Lung (tissue), 11 donors: ENCODE measurements at regions not wholly inside any gene's neighbourhood (a gene's known extent, or its start where the extent isn't known, plus 50 kb on each side); places are given as distances from the start of the nearest gene placed in this dataset.

Source experiments
- ATAC-seq: fragments of 200-7000 bp; cut with Tn5 transposase; one replicate; pipeline ENCODE4 v1.9.1; 2020; ENCODE audit warnings: moderate number of reproducible peaks; ENCODE audit not compliant: insufficient read depth, low FRiP score
- DNase-seq, 3 donors: peaks; one replicate each; pipeline ENCODE4 v3.0.0-alpha.2; 2013 to 2017
- H3K27ac ChIP-seq, 2 donors: one replicate each; pipeline ENCODE4 v1.5.1; 2013; ENCODE audit warnings: mild to moderate bottlenecking in 2 of 2, moderate library complexity in 2 of 2, control low read depth in 1 of 2, inconsistent platforms in 1 of 2, low read depth in 1 of 2, low read length in 1 of 2
- H3K27me3 ChIP-seq, 3 donors: one replicate each; pipeline ENCODE4 v1.5.1; 2013; ENCODE audit warnings: low read length in 2 of 3; ENCODE audit not compliant: control insufficient read depth in 3 of 3, insufficient read depth in 3 of 3
- H3K36me3 ChIP-seq, 4 donors: one replicate each; pipeline ENCODE4 v1.5.1; 2013; ENCODE audit warnings: low read length in 4 of 4, mild to moderate bottlenecking in 1 of 4, moderate library complexity in 1 of 4; ENCODE audit not compliant: control insufficient read depth in 4 of 4, insufficient read depth in 4 of 4
- H3K4me1 ChIP-seq, 5 donors: one replicate each; pipeline ENCODE4 v1.5.1; 2013; ENCODE audit warnings: low read length in 5 of 5, mild to moderate bottlenecking in 2 of 5, moderate library complexity in 1 of 5; ENCODE audit not compliant: control insufficient read depth in 5 of 5, insufficient read depth in 5 of 5
- H3K4me3 ChIP-seq: one replicate; pipeline ENCODE4 v1.5.1; 2013; ENCODE audit warnings: mild to moderate bottlenecking, control low read depth, moderate library complexity
- H3K9ac ChIP-seq, 2 donors: one replicate each; pipeline ENCODE4 v1.5.1; 2013; ENCODE audit warnings: low read length in 2 of 2, control low read depth in 1 of 2; ENCODE audit not compliant: insufficient read depth in 1 of 2
- H3K9me3 ChIP-seq, 4 donors: one replicate each; pipeline ENCODE4 v1.5.1; 2013; ENCODE audit warnings: low read length in 3 of 4, mild to moderate bottlenecking in 1 of 4, moderate library complexity in 1 of 4; ENCODE audit not compliant: control insufficient read depth in 4 of 4, insufficient read depth in 3 of 4
- WGBS, 2 donors: extraction: QIAGEN DNeasy Blood & Tissue Kit; methylation state at CpG; one replicate each; pipeline ENCODE4 v1.1.7; 2013; 5-methylcytosine and 5-hydroxymethylcytosine counted together
- TF ChIP-seq, protein P1 (sequence below): IDR thresholded peaks from 2 replicates; pipeline ENCODE4 v1.5.1; 2012; ENCODE audit warnings: mild to moderate bottlenecking; ENCODE audit errors: control extremely low read depth, extremely low read depth
- donor health status: control.
- donor health status: control.
- donor health status: Bipolar disorder and iron deficiency.
- donor health status: healthy.
- donor health status: DM: yes; HTN: yes; CAD: no.

DNA sequence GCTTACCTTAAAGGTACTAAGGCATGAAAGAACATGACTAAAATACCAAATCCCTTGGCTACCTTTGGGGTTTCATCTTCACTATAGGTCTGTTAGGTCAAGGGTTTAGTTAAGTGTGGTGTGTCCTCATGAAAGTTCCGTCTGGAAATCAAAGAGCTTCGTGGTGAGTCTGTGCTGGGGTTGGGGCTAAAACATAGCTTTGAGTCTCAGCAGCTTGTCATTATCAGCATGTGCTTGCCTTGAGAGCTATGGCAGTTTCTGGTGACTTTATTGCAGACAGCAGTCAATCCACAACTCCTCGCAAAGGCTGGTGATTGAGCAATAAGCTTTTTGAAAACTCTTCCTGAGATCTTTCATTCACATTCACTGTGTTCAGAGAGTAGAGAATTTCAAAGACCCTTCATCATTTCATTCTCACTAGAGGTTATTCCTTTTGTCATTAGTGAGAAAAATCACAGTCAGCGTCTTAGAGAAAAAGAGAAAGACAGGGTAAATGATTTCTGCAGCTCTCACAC, 53.2 kb upstream of the CCDC6 start:
- H3K36me3 ChIP-seq = no peaks in the 10 kb centered on the region
- H3K9ac ChIP-seq = no peak overlapping the region
- DNase-seq (no peak), ATAC-seq (no peak)
- H3K27me3 ChIP-seq = no peaks in the 10 kb centered on the region
- TF ChIP-seq, protein P1, sequence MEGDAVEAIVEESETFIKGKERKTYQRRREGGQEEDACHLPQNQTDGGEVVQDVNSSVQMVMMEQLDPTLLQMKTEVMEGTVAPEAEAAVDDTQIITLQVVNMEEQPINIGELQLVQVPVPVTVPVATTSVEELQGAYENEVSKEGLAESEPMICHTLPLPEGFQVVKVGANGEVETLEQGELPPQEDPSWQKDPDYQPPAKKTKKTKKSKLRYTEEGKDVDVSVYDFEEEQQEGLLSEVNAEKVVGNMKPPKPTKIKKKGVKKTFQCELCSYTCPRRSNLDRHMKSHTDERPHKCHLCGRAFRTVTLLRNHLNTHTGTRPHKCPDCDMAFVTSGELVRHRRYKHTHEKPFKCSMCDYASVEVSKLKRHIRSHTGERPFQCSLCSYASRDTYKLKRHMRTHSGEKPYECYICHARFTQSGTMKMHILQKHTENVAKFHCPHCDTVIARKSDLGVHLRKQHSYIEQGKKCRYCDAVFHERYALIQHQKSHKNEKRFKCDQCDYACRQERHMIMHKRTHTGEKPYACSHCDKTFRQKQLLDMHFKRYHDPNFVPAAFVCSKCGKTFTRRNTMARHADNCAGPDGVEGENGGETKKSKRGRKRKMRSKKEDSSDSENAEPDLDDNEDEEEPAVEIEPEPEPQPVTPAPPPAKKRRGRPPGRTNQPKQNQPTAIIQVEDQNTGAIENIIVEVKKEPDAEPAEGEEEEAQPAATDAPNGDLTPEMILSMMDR = no peak
- H3K4me1 ChIP-seq = no peaks in the 10 kb centered on the region
- H3K9me3 ChIP-seq = no peaks in the 10 kb centered on the region
- no peak overlapping the region for H3K27ac ChIP-seq
- 75 to 81% methylated on average over 4 of the region's 4 CpGs for WGBS, 2 donors
- no peak overlapping the region for H3K4me3 ChIP-seq

DNA sequence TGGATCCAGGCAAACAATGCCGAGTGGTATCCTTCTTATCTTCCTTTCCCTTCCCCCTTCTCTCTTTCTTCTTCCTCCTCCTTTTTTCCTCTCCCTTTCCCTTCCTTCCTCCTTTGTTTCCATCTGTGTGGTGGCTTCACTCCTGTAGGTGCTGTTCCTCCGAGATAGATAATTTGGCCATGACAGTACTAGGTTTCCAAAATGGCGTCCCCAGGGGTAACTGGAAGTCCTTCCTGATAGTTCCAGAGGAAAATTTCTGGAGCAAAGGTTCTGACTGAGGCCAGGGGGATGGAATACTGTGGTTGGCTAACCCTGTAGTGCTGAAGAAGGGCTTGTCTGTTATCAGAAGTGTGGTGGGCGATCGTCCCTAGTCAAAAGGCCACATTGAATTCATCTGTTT, 52.5 kb upstream of the CCDC6 start:
- Histone ChIP-seq H3K4me3 (no peak overlapping the region), H3K9ac (no peak overlapping the region)

GRCh38 chr10:59957975-59958374, 51.6 kb upstream of the CCDC6 start:
- Histone ChIP-seq H3K9ac (no peak overlapping the region), H3K9me3 (no peaks in the 10 kb centered on the region), H3K36me3 (no peaks in the 10 kb centered on the region), H3K4me3 (no peak overlapping the region), H3K27me3 (no peaks in the 10 kb centered on the region), H3K4me1 (no peaks in the 10 kb centered on the region), H3K27ac (no peak overlapping the region)
- no peak for DNase-seq
- ATAC-seq = no peak
- TF ChIP-seq, protein P1 = no peak

More for the DNA sequence above, 52.5 kb upstream of the CCDC6 start:
- no peaks in the 10 kb centered on the region for H3K36me3 ChIP-seq
- no peaks in the 10 kb centered on the region for H3K9me3 ChIP-seq
- DNase-seq (no peak), ATAC-seq (no peak)
- TF ChIP-seq, protein P1 = no peak
- no peak overlapping the region for H3K27ac ChIP-seq
- no peaks in the 10 kb centered on the region for H3K27me3 ChIP-seq
- WGBS, 2 donors = 89 to 90% methylated on average over 5 of the region's 5 CpGs
- H3K4me1 ChIP-seq = no peaks in the 10 kb centered on the region
